GM13976 (cell line): ENCODE measurements at regions not wholly inside any gene's neighbourhood (a gene's known extent, or its start where the extent isn't known, plus 50 kb on each side); places are given as distances from the start of the nearest gene placed in this dataset.

ENCODE experiments used
- DNase-seq: peaks from one replicate; pipeline ENCODE4 v3.0.0; 2012; ENCODE audit warnings: low spot score
- in situ Hi-C: fragments of 300-500 bp; cut with MboI; formaldehyde crosslinking; loops from one replicate; pipeline ENCODE4 v1.12.0; 2022; ENCODE audit warnings: low sequenced_read_pairs, mixed read lengths, inconsistent platforms; ENCODE audit not compliant: unreplicated experiment
- TF ChIP-seq, protein P1 (sequence below): IDR thresholded peaks from 2 replicates; pipeline ENCODE4 v1.5.1; 2012; ENCODE audit warnings: borderline replicate concordance, mild to moderate bottlenecking; ENCODE audit not compliant: insufficient read depth; ENCODE audit errors: extremely low read depth, missing control alignments, control extremely low read depth

DNA sequence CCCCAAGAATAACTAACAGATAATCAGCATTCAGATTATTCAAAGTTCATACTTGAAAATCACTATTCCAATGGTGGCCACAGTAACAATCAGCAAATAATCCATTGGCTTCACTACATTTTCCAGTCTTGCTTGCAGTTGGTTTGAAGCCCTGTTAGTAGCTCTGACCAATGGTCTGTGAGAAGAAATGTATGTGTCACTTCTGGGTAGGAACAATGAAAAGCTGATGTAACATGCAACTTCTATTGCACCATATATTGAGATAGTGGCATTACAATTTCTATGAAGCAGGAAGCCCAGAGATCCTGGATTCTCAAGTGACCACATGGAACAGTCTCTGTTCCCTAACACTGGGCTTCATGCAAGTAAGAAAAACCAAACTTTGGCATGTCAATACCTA lies 250.9 kb upstream of the DAB1 start:
- DNase-seq, result no peak
- in situ Hi-C loops, result no loop called here
- TF ChIP-seq, protein P1, sequence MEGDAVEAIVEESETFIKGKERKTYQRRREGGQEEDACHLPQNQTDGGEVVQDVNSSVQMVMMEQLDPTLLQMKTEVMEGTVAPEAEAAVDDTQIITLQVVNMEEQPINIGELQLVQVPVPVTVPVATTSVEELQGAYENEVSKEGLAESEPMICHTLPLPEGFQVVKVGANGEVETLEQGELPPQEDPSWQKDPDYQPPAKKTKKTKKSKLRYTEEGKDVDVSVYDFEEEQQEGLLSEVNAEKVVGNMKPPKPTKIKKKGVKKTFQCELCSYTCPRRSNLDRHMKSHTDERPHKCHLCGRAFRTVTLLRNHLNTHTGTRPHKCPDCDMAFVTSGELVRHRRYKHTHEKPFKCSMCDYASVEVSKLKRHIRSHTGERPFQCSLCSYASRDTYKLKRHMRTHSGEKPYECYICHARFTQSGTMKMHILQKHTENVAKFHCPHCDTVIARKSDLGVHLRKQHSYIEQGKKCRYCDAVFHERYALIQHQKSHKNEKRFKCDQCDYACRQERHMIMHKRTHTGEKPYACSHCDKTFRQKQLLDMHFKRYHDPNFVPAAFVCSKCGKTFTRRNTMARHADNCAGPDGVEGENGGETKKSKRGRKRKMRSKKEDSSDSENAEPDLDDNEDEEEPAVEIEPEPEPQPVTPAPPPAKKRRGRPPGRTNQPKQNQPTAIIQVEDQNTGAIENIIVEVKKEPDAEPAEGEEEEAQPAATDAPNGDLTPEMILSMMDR, result no peak

DNA sequence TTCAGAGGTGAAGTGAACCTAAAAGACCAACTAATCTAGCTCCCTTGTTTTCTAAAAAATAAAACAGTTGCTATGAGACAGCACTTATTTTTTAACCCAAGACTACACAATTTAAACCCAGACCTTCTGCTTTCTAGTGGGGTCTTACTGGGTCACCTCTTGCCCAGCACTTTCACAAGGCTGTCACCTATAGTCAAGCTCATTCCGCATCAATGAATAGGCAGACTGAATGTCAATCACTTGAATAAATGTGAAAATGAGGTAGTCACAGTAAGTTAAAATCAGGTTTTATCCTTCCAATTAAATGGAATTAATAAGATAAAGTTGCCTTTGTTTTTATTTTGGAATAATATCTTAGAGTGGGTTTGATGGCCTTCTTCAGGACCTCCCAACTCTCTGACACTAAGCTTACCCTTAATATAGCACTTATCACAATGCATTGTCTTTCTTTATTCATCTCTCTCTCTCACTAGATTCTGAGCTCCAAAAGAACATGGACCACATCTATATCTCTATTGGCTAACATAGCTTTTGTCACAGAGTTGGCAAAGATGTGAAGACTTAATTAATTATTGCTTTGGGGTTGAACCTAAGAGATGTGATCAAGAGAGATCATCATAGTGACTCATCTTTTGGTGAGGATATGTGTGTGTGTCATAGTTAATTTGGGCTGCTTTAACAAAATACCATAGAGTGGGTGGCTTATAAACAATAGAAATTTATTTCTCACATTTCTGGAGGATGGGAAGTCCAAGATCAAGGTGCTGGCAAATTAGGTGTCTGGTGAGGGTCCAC lies 248.7 kb upstream of the DAB1 start:
- TF ChIP-seq, protein P1, result no peak
- DNase-seq, result no peak
- in situ Hi-C loops, result no loop called here

DNA sequence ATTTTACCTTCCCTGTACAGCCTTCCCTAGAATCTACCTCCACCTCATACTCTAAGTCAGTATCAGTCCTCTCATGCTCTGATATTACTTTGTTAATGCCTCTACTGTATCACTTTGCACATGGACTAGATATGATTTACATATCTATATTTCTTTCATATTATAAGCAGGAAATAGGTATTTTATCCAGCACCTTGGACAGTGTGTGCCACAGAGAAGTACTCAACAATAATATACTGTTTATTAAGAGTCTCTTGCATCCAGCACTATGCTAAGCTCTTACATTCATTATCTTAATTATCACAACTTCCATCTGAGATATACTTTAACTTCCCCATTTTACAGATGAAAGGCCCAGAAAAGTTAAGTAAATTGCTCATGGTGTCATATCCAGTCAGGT lies 247.9 kb upstream of the DAB1 start:
- no peak for DNase-seq
- TF ChIP-seq, protein P1, result no peak
- in situ Hi-C loops, result no loop called here

DNA sequence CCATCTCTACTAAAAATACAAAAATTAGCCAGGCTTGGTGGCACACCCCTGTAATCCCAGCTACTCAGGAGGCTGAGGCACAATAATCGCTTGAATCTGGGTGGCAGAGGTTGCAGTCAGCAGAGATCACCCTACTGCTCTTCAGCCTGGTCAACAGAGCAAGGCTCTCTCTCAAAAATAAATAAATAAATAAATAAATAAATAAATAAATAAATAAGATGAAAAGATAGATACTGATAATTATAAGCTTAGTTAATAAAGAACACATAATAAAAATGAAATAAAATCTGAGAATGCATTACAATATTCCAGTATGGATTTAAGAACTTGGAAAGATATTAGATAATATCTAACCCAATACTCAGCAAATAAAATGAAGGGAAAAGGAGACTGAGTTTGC lies 235.9 kb upstream of the DAB1 start:
- in situ Hi-C loops, result no loop called here
- no peak for DNase-seq

DNA sequence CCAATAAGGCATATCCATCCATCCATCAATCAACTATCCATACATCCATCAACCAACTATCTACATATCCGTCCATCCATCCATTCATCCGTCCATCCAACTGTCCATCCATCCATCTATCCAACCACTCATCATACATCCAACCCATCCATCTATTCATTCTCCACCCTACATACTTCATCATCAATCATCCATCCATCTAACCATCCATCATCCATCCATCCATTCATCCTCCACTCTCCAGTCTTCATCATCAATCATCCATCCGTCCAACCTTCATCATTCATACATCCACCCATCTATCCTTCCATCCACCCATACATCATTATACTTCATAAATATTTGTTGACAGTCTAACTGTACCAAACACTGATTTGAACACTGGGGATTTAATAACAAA lies 231.3 kb upstream of the DAB1 start:
- no peak for DNase-seq
- TF ChIP-seq, protein P1, result no peak
- in situ Hi-C loops, result no loop called here

More for the DNA sequence above, 235.9 kb upstream of the DAB1 start:
- TF ChIP-seq, protein P1, result no peak

DNA sequence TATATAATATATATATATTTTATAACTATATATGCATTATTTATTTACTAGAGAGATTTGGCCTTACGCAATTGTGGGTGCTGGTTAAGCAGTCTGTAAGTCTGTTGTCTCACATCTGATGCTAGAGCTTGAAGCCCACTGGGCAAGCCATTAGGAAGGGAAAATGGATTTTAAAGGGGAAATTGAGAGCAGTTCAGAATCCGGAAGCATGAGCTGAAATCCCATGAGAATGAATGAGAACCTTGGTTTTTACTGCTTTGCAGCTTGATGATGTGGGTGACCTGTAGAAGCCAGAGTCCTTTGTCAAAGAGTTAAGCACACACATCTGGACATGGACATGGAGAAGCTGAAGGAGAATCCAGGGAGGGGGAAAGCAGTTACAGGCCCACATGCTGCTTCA lies 220.8 kb upstream of the DAB1 start:
- in situ Hi-C loops, result no loop called here
- TF ChIP-seq, protein P1, result no peak
- DNase-seq, result no peak
